H9 (cell line): ENCODE measurements at regions not wholly inside any gene's neighbourhood (a gene's known extent, or its start where the extent isn't known, plus 50 kb on each side); places are given as distances from the start of the nearest gene placed in this dataset.

Source experiments
- DNase-seq: peaks from one replicate; pipeline ENCODE4 v3.0.0-alpha.2; 2017
- H2AFZ ChIP-seq: one replicate; pipeline ENCODE4 v1.6.1; 2013; ENCODE audit warnings: mild to moderate bottlenecking, low read length, control low read depth, moderate library complexity
- H2AK5ac ChIP-seq: 2 replicates; pipeline ENCODE4 v1.6.1; 2013; ENCODE audit warnings: low read length, control low read depth, mixed read lengths; ENCODE audit not compliant: insufficient read length
- H2BK120ac ChIP-seq: one replicate; pipeline ENCODE4 v1.6.1; 2013; ENCODE audit warnings: low read depth, mild to moderate bottlenecking, low read length, control low read depth, inconsistent platforms; ENCODE audit not compliant: poor library complexity, severe bottlenecking
- H2BK12ac ChIP-seq: 2 replicates; pipeline ENCODE4 v1.6.1; 2013; ENCODE audit warnings: low read length, control low read depth, mixed read lengths, low read depth; ENCODE audit not compliant: insufficient read length
- H2BK15ac ChIP-seq: 2 replicates; pipeline ENCODE4 v1.6.1; 2013; ENCODE audit warnings: low read depth, low read length, control low read depth
- H2BK20ac ChIP-seq: one replicate; pipeline ENCODE4 v1.6.1; 2013; ENCODE audit warnings: low read depth, mild to moderate bottlenecking, low read length, control low read depth, inconsistent platforms; ENCODE audit not compliant: poor library complexity, severe bottlenecking
- H2BK5ac ChIP-seq: 2 replicates; pipeline ENCODE4 v1.6.1; 2013; ENCODE audit warnings: low read length, control low read depth, mixed read lengths; ENCODE audit not compliant: insufficient read length
- H3K14ac ChIP-seq: 2 replicates; pipeline ENCODE4 v1.6.1; 2013; ENCODE audit warnings: low read length, control low read depth; ENCODE audit not compliant: insufficient read depth
- H3K18ac ChIP-seq: 2 replicates; pipeline ENCODE4 v1.6.1; 2013; ENCODE audit warnings: low read depth, mild to moderate bottlenecking, mixed read lengths, low read length, control low read depth; ENCODE audit not compliant: insufficient read length
- H3K23ac ChIP-seq: 2 replicates; pipeline ENCODE4 v1.6.1; 2013; ENCODE audit warnings: low read length, control low read depth, mixed read lengths, low read depth; ENCODE audit not compliant: insufficient read length
- H3K23me2 ChIP-seq: 2 replicates; pipeline ENCODE4 v1.6.1; 2013; ENCODE audit warnings: low read depth, mild to moderate bottlenecking, mixed read lengths, low read length, control low read depth; ENCODE audit not compliant: insufficient read length, poor library complexity, severe bottlenecking
- H3K27ac ChIP-seq: 2 replicates; pipeline ENCODE4 v1.5.1; 2013; ENCODE audit warnings: low read length, control low read depth, mixed read lengths, low read depth; ENCODE audit not compliant: insufficient read length
- H3K27me3 ChIP-seq: 2 replicates; pipeline ENCODE4 v1.6.1; 2013; ENCODE audit warnings: low read length, control low read depth, inconsistent platforms; ENCODE audit not compliant: insufficient read depth
- H3K4ac ChIP-seq: 2 replicates; pipeline ENCODE4 v1.6.1; 2013; ENCODE audit warnings: low read depth, mild to moderate bottlenecking, control low read depth, inconsistent platforms, low read length, moderate library complexity
- H3K4me1 ChIP-seq: 2 replicates; pipeline ENCODE4 v1.6.1; 2013; ENCODE audit warnings: low read length, control low read depth, inconsistent platforms; ENCODE audit not compliant: insufficient read depth
- H3K4me2 ChIP-seq: 2 replicates; pipeline ENCODE4 v1.6.1; 2013; ENCODE audit warnings: low read length, control low read depth, mixed read lengths; ENCODE audit not compliant: insufficient read length, insufficient read depth
- H3K56ac ChIP-seq: 2 replicates; pipeline ENCODE4 v1.6.1; 2013; ENCODE audit warnings: low read depth, mild to moderate bottlenecking, mixed read lengths, low read length, control low read depth; ENCODE audit not compliant: insufficient read length
- H3K79me1 ChIP-seq: 2 replicates; pipeline ENCODE4 v1.6.1; 2013; ENCODE audit warnings: low read depth, mild to moderate bottlenecking, moderate library complexity, low read length, control low read depth, inconsistent platforms; ENCODE audit not compliant: insufficient read depth, poor library complexity, severe bottlenecking
- H3K79me2 ChIP-seq: 2 replicates; pipeline ENCODE4 v1.6.1; 2013; ENCODE audit warnings: low read length, control low read depth, inconsistent platforms; ENCODE audit not compliant: insufficient read depth
- H3K9ac ChIP-seq: 2 replicates; pipeline ENCODE4 v1.6.1; 2013; ENCODE audit warnings: low read length, control low read depth, mixed read lengths; ENCODE audit not compliant: insufficient read length; ENCODE audit errors: extremely low read depth
- H3K9me3 ChIP-seq: one replicate; pipeline ENCODE4 v1.6.1; 2013; ENCODE audit warnings: low read depth, low read length, inconsistent platforms; ENCODE audit not compliant: control insufficient read depth
- H3T11ph ChIP-seq: one replicate; pipeline ENCODE4 v1.6.1; 2013; ENCODE audit warnings: mild to moderate bottlenecking, low read length, control low read depth, inconsistent platforms
- H4K20me1 ChIP-seq: one replicate; pipeline ENCODE4 v1.6.1; 2013; ENCODE audit not compliant: control insufficient read depth, insufficient read length, insufficient read depth
- H4K5ac ChIP-seq: 2 replicates; pipeline ENCODE4 v1.6.1; 2013; ENCODE audit warnings: low read depth, mild to moderate bottlenecking, mixed read lengths, low read length, control low read depth; ENCODE audit not compliant: insufficient read length
- H4K8ac ChIP-seq: replicated peaks from 2 replicates; pipeline ENCODE4 v1.6.1; 2013; ENCODE audit warnings: low read length, control low read depth, mixed read lengths, low read depth; ENCODE audit not compliant: insufficient read length
- H4K91ac ChIP-seq: 2 replicates; pipeline ENCODE4 v1.6.1; 2013; ENCODE audit warnings: low read depth, mild to moderate bottlenecking, moderate library complexity, mixed read lengths, low read length, control low read depth; ENCODE audit not compliant: insufficient read length
- H3K27ac Mint-ChIP-seq, 3 experiments: 2 replicates in 2 of 3; 3 replicates in 1 of 3; pipeline ENCODE4 v1.8.0; 2020 to 2021; ENCODE audit warnings: mixed read lengths in 3 of 3, mild to moderate bottlenecking in 1 of 3, moderate library complexity in 1 of 3
- H3K27me3 Mint-ChIP-seq: 2 replicates; pipeline ENCODE4 v1.8.0; 2021; ENCODE audit warnings: low read depth, mild to moderate bottlenecking, moderate library complexity, mixed read lengths
- H3K36me3 Mint-ChIP-seq, 3 experiments: 2 replicates in 2 of 3; 3 replicates in 1 of 3; pipeline ENCODE4 v1.8.0; 2020 to 2021; ENCODE audit warnings: low read depth in 3 of 3, mixed read lengths in 3 of 3; ENCODE audit not compliant: insufficient read depth in 1 of 3
- H3K4me1 Mint-ChIP-seq, 2 experiments: 2 replicates each; pipeline ENCODE4 v1.8.0; 2020; ENCODE audit warnings: mixed read lengths in 2 of 2
- H3K4me3 Mint-ChIP-seq, 2 experiments: 2 replicates in 1 of 2; 3 replicates in 1 of 2; pipeline ENCODE4 v1.8.0; 2020 to 2021; ENCODE audit warnings: mild to moderate bottlenecking in 2 of 2, mixed read lengths in 2 of 2, moderate library complexity in 1 of 2
- H3K9me3 Mint-ChIP-seq, 2 experiments: 2 replicates in 1 of 2; 3 replicates in 1 of 2; pipeline ENCODE4 v1.8.0; 2020; ENCODE audit warnings: mild to moderate bottlenecking in 2 of 2, mixed read lengths in 2 of 2, moderate library complexity in 1 of 2
- CTCF ChIP-seq: fragments of 200-600 bp; sonication (generic); conservative IDR thresholded peaks from 3 replicates; pipeline ENCODE4 v1.8.0; 2021; ENCODE audit warnings: antibody characterized with exemption, mild to moderate bottlenecking
- whole genome bisulfite sequencing: extraction: QIAGEN DNeasy Blood & Tissue Kit; methylation state at CpG from one replicate; pipeline ENCODE4 v1.1.7; 2013; ENCODE audit warnings: missing lambda C conversion rate, low lambda C conversion rate, mixed read lengths; ENCODE audit not compliant: insufficient read length; ENCODE audit errors: extremely low coverage; 5-methylcytosine and 5-hydroxymethylcytosine counted together

- Histone ChIP-seq H4K5ac (no peak overlapping the region), H3K23me2 (no peaks in the 10 kb centered on the region)
Measured at GRCh38 chr9:86670536-86670935, 276.8 kb downstream of the GAS1 start.

More at GRCh38 chr9:86670536-86670935, 276.8 kb downstream of the GAS1 start:
- H4K91ac ChIP-seq = no peak overlapping the region
- H3K4me3 Mint-ChIP-seq = no peak overlapping the region
- H3K79me1 ChIP-seq = no peaks in the 10 kb centered on the region
- H3K9me3 ChIP-seq = peaks cover 3% of the 10 kb centered on the region
- H3K14ac ChIP-seq = no peak overlapping the region
- TF ChIP-seq CTCF = no peak
- H4K8ac ChIP-seq = no peak overlapping the region
- H2BK20ac ChIP-seq = no peak overlapping the region
- H3K27ac ChIP-seq = no peak overlapping the region
- H3K23ac ChIP-seq = no peak overlapping the region
- no peak overlapping the region for H2BK12ac ChIP-seq
- H2BK15ac ChIP-seq = no peak overlapping the region
- H4K20me1 ChIP-seq = no peaks in the 10 kb centered on the region
- H2AK5ac ChIP-seq = no peak overlapping the region
- peaks cover 0 to 6% (median 5%) of the 10 kb centered on the region in 3 experiments; a peak in 3 of 7 replicates for H3K36me3 Mint-ChIP-seq
- H3K4me1 Mint-ChIP-seq = no peaks in the 10 kb centered on the region
- no peak for DNase-seq
- H3K27me3 Mint-ChIP-seq = peaks cover 3% of the 10 kb centered on the region; the same call in 1 of the 2 replicates
- no peak overlapping the region for H3K18ac ChIP-seq
- H2BK5ac ChIP-seq = no peak overlapping the region
- H3K4ac ChIP-seq = no peak overlapping the region
- H2BK120ac ChIP-seq = no peak overlapping the region
- H3K27me3 ChIP-seq = no peaks in the 10 kb centered on the region
- H3K4me2 ChIP-seq = no peak overlapping the region
- no peak overlapping the region for H3T11ph ChIP-seq
- H2AFZ ChIP-seq = no peak overlapping the region
- no peak overlapping the region for H3K56ac ChIP-seq
- WGBS = no CpG with 5 or more reads among the region's 4 CpGs
- no peaks in the 10 kb centered on the region for H3K79me2 ChIP-seq
- no peak overlapping the region for H3K9ac ChIP-seq
- no peak overlapping the region for H3K27ac Mint-ChIP-seq
- no peaks in the 10 kb centered on the region for H3K4me1 ChIP-seq
- H3K9me3 Mint-ChIP-seq = peaks cover 6 to 14% of the 10 kb centered on the region in 2 experiments
